Cardiac muscle cell (in vitro differentiated cells and primary cell): ENCODE measurements at regions not wholly inside any gene's neighbourhood (a gene's known extent, or its start where the extent isn't known, plus 50 kb on each side); places are given as distances from the start of the nearest gene placed in this dataset.
"Not testable (repeated sequence)": the region's sequence is repeated elsewhere in the genome, so short reads cannot be mapped to it uniquely, and the experiment has no call there.

Experiments
- DNase-seq, 2 donors: peaks; one replicate each; pipeline versions ENCODE4 v3.0.0 to v3.0.0-alpha.2; 2010 to 2017; ENCODE audit warnings: low read depth in 1 of 2, low spot score in 1 of 2
- H3K27ac ChIP-seq: fragments of 200-600 bp; sonication (generic); 2 replicates; pipeline ENCODE4 v1.5.1; 2016
- H3K27me3 ChIP-seq: fragments of 200-600 bp; sonication (generic); 2 replicates; pipeline ENCODE4 v1.6.0; 2016; ENCODE audit warnings: control low read depth
- H3K36me3 ChIP-seq: fragments of 200-600 bp; sonication (generic); 2 replicates; pipeline ENCODE4 v1.5.1; 2016; ENCODE audit warnings: control low read depth
- H3K4me1 ChIP-seq: fragments of 200-600 bp; sonication (generic); 2 replicates; pipeline ENCODE4 v1.8.1; 2017; ENCODE audit warnings: low read depth, mild to moderate bottlenecking, mixed run types
- H3K4me3 ChIP-seq: fragments of 200-600 bp; sonication (generic); 2 replicates; pipeline ENCODE4 v1.5.1; 2016; ENCODE audit warnings: mild to moderate bottlenecking
- H3K9me3 ChIP-seq: fragments of 200-600 bp; sonication (generic); 2 replicates; pipeline ENCODE4 v1.5.1; 2017; ENCODE audit warnings: low read depth, mild to moderate bottlenecking, control low read depth
- CTCF ChIP-seq: IDR thresholded peaks from 2 replicates; pipeline ENCODE4 v1.5.1; 2012; ENCODE audit warnings: low read depth, mild to moderate bottlenecking, low read length

GRCh38 chr2:239818531-239819011 lies 206.6 kb downstream of the NDUFA10 start:
- Histone ChIP-seq H3K27me3 (no peaks in the 10 kb centered on the region), H3K4me1 (no peaks in the 10 kb centered on the region), H3K9me3 (no peaks in the 10 kb centered on the region), H3K4me3 (no peak overlapping the region), H3K27ac (no peak overlapping the region), H3K36me3 (no peaks in the 10 kb centered on the region)
- TF ChIP-seq CTCF: no peak
- DNase-seq: no peak

- DNase-seq: no peak
- Histone ChIP-seq H3K9me3 (no peaks in the 10 kb centered on the region), H3K36me3 (no peaks in the 10 kb centered on the region), H3K4me3 (no peak overlapping the region), H3K27me3 (no peaks in the 10 kb centered on the region), H3K27ac (no peak overlapping the region), H3K4me1 (no peaks in the 10 kb centered on the region)
- TF ChIP-seq CTCF: no peak
Observed at GRCh38 chr2:239818086-239818485, 207.1 kb downstream of the NDUFA10 start.

- H3K4me1 ChIP-seq, H3K4me3 ChIP-seq, H3K27me3 ChIP-seq, H3K27ac ChIP-seq, H3K36me3 ChIP-seq, DNase-seq, H3K9me3 ChIP-seq: not testable (repeated sequence)
Observed at GRCh38 chr2:239817468-239818031, 207.6 kb downstream of the NDUFA10 start.

- Histone ChIP-seq H3K27me3 (no peaks in the 10 kb centered on the region), H3K36me3 (no peaks in the 10 kb centered on the region), H3K4me3 (no peak overlapping the region), H3K9me3 (no peaks in the 10 kb centered on the region), H3K27ac (no peak overlapping the region), H3K4me1 (no peaks in the 10 kb centered on the region)
- TF ChIP-seq CTCF: no peak
- no peak for DNase-seq
Observed at GRCh38 chr2:239816576-239817467, 208.3 kb downstream of the NDUFA10 start.

GRCh38 chr2:239815671-239816070 lies 209.5 kb downstream of the NDUFA10 start:
- Histone ChIP-seq H3K4me3 (no peak overlapping the region), H3K27me3 (no peaks in the 10 kb centered on the region), H3K27ac (no peak overlapping the region), H3K9me3 (no peaks in the 10 kb centered on the region), H3K36me3 (no peaks in the 10 kb centered on the region), H3K4me1 (no peaks in the 10 kb centered on the region)
- DNase-seq: no peak
- TF ChIP-seq CTCF: no peak
